Suppressor macrophage treated with lipopolysaccharide for 4 hours (primary cell): ENCODE measurements at regions not wholly inside any gene's neighbourhood (a gene's known extent, or its start where the extent isn't known, plus 50 kb on each side); places are given as distances from the start of the nearest gene placed in this dataset.
"Not testable (repeated sequence)": the region's sequence is repeated elsewhere in the genome, so short reads cannot be mapped to it uniquely, and the experiment has no call there.

Source experiments
- DNase-seq: peaks from one replicate; pipeline ENCODE4 v3.0.0-alpha.2; 2020

GRCh38 chr2:84129018-84129417 lies 330.1 kb downstream of the SUCLG1 start:
- no peak for DNase-seq

DNA sequence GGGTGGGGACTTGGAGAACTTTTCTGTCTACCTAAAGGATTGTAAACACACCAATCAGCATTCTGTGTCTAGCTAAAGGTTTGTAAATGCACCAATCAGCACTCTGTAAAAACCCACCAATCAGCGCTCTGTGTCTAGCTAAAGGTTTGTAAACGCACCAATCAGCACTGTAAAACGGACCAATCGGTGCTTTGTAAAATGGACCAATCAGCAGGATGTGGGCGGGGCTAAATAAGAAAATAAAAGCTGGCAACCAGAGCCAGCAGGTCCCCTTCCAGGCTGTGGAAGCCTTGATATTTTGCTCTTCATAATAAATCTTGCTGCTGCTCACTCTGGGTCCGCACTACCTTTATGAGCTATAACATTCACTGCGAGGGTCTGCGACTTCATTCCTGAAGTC lies 331.3 kb downstream of the SUCLG1 start:
- not testable (repeated sequence) for DNase-seq

DNA sequence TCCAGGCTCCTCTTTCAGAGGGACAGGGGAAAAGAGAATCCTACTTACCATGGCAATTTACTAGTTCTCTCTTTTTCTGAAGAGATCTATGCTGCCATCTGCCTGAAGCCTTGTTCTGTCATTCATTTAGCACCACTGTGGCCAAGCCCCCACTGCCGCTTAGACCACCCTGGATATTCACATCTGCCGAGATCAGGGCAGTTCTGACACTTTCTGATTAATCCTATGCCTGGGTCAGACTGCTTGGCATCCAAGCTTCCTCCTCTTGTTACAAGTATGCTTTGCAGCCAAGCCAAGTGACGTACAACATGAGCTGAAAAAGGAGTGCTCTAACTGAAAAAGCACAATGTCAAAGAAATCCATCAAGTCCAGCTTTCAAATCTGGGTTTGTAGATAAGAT lies 332.6 kb downstream of the SUCLG1 start:
- no peak for DNase-seq

- no peak for DNase-seq
Measured at GRCh38 chr2:84126084-84126483, 333.0 kb downstream of the SUCLG1 start.

- no peak for DNase-seq
Measured at GRCh38 chr2:84116143-84116542, 342.9 kb downstream of the SUCLG1 start.

- DNase-seq = no peak
Measured at GRCh38 chr2:84115173-84115857, 343.8 kb downstream of the SUCLG1 start.

GRCh38 chr2:84103816-84104527 lies 355.1 kb downstream of the SUCLG1 start:
- DNase-seq = not testable (repeated sequence)

- no peak for DNase-seq
Measured at GRCh38 chr2:84102274-84102673, 356.8 kb downstream of the SUCLG1 start.

DNA sequence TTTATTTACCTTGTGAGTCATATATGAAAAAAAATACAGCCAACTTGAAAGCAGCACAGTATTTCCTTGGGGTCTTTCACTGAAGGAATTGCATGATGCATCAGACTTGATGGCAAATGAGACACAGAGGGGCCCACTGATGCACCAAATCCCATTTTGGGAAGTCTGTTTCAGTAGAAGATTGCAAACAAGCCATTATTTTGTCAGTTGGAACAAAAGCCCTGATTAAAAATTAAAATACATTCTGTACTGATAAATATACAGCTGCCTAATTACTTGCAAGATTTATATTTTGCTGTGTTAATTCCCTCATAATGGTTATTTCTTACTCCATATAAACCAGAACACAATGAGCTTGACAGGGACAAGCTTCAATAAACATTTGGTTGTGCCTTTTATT lies 370.4 kb downstream of the SUCLG1 start:
- DNase-seq = no peak

- no peak for DNase-seq
Measured at GRCh38 chr2:84085562-84085961, 373.5 kb downstream of the SUCLG1 start.

- no peak for DNase-seq
Measured at GRCh38 chr2:84084856-84085255, 374.2 kb downstream of the SUCLG1 start.

GRCh38 chr2:84083984-84084383 lies 375.1 kb downstream of the SUCLG1 start:
- DNase-seq = no peak

GRCh38 chr2:84078471-84078870 lies 380.6 kb downstream of the SUCLG1 start:
- no peak for DNase-seq

DNA sequence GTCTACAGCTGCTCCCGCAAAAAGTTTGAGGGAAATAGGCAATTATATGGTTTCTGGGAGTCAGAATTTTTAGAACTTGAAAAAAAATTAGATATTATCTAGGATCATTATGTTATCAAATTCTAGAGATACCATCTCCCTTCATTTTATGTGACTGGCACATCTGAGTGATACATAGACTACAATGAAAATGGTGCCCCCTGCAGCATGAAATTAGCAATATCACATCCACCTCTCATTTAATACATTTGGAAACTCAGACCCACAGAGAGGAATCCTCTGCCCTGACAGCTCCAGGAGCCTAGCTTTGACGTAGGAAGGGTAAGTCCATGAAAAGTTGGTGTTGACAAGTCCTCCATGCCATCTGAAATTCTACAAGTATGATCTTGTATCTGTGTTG lies 381.6 kb downstream of the SUCLG1 start:
- peak; percentile 2 for DNase-seq

DNA sequence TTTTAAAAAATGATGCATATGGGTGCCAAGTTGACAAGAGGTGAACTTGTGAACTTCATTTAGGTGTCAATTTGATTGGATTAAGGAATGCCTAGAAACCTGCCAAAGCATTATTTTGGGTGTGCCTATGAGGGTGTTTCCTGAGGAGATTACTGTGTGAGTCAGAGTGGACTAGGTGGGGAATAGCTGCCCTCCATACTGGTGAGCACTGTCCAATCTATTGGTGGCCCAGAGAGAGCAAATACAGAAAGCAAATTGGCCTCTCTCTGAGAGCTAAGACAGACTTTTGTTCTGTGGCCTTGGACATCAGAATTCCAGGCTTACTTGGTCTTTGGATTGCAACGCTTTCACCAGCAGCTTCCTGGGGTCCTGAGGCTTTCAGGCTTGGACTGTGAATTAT lies 388.0 kb downstream of the SUCLG1 start:
- DNase-seq = no peak

DNA sequence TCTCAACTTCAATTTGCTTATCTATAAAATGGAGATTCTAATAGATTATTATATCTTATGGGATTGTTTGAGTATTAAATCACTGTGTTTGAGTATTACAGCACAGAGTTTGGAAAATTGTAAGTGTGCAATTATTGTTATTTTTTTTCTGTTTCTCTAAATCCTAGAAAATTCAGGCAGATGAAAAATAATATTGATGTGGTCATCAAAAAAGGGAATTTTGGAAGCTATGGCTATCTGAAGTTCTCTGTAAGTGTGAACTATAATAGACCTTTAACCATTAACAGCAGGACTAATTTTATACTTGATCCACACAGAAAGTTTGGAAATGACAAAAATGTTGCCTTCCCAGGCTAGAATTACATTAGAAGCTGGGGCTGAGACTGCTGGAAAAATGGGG lies 393.2 kb downstream of the SUCLG1 start:
- DNase-seq = no peak

- no peak for DNase-seq
Measured at GRCh38 chr2:84057917-84058560, 401.0 kb downstream of the SUCLG1 start.

GRCh38 chr2:84055816-84056215 lies 403.3 kb downstream of the SUCLG1 start:
- DNase-seq = no peak

DNA sequence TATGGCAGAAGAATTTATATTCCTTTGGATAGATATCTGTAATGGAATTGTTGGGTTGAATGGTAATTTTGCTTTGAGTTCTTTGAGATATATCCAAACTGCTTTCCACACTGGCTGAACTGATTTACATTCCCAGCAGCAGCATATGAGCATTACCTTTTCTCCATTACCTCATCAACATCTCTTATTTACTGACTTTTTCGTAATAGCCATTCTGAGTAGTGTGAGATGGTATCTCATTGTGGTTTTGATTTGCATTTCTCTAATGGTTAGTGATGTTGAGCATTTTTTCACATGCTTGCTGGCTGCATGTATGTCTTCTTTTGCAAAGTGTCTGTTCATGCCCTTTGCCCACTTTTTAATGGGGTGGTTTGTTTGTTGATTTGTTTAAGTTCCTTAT lies 404.5 kb downstream of the SUCLG1 start:
- DNase-seq = not testable (repeated sequence)

DNA sequence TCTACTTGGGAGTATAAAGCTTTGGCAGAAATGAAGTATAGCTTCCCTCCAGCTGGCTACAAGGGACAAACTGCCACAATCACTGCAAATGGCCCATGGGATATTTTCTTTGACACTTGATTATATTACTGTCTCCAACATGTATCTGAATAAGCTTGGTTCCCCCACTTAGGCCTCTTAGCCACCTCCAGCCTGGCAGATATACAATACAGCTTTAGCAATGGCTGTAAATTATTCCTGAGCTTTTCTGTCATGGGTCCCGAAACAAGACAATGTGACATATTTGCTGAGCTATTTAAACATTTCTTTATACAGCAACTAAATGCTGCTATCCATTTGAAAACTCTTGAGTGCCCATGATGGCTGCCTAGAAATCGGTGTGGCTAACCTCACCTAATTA lies 406.2 kb downstream of the SUCLG1 start:
- no peak for DNase-seq

- no peak for DNase-seq
Measured at GRCh38 chr2:84052043-84052442, 407.0 kb downstream of the SUCLG1 start.

- DNase-seq = no peak
Measured at GRCh38 chr2:84048964-84049363, 410.1 kb downstream of the SUCLG1 start.

DNA sequence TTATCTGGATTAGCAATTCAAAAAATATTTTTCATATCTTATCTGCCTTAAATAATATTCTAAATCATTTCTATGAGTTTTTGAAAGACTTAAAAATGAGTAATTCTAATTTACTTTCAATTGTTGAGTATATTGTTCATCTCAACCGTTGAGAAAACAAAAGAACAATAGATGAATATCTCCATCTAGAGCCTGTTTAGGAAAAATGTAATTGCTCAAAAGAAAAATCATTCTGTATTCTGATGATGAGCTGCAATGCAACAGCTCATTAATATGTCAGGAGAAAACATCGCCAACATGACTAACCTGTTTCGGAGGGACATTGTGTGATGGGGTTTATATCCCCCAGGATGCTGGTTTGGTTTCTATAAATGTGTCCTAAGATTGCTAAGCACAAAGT lies 417.6 kb downstream of the SUCLG1 start:
- no peak for DNase-seq

DNA sequence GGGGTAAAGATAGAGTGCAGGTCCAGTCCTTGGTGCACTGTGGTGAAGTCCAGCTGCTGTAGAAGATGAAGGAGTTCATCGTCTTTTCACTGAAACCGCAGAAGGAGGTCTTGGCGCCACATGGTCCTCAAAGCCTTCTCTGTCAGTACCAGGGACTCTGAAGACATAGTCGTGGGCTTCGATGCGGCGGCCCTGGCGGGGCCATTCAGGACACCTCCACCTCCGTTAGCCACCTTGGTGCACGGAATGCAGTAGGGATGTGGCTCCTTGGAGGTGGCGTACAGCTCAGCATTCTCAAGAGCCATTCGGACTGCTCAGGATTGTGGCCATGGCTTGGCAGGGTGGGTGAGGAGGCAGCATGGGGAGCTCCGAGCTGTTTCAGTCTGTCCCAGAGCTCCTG lies 418.8 kb downstream of the SUCLG1 start:
- no peak for DNase-seq
